ENCODE measurements at regions not wholly inside any gene's neighbourhood (a gene's known extent, or its start where the extent isn't known, plus 50 kb on each side); places are given as distances from the start of the nearest gene placed in this dataset.

- DNase-seq, result no peak
Measured at GRCh38 chr1:4090976-4091660, 191.0 kb upstream of the C1orf174 start.

GRCh38 chr1:4091996-4092395 is 191.9 kb upstream of the C1orf174 start:
- DNase-seq, result no peak

GRCh38 chr1:4093856-4094565 is 193.9 kb upstream of the C1orf174 start:
- DNase-seq, result no peak

DNA sequence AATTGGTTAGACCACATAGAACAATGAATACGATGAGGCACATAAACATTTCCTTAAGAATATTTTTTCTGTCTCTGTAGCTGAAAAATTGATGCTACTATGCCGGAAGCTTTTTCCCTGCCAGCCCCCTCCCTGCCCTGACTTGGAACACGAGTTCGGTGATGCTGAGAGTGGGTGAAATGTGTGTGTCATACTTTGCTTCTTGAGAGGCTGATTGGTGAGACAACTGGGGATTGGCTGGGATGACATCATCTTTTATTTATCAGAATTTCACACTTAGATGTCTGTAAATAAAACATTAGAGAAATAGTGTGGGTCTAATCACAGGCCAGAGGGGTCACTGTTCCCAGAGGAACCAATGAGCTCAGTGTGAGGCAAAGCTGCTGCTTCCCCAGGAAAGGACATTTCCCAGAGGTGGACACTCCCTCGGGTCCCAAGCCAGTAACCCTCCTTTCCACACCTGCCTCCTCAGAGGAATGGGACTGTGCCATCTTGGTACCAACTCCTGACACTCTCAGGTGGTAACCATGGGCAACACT is 195.4 kb upstream of the C1orf174 start:
- no peak for DNase-seq

DNA sequence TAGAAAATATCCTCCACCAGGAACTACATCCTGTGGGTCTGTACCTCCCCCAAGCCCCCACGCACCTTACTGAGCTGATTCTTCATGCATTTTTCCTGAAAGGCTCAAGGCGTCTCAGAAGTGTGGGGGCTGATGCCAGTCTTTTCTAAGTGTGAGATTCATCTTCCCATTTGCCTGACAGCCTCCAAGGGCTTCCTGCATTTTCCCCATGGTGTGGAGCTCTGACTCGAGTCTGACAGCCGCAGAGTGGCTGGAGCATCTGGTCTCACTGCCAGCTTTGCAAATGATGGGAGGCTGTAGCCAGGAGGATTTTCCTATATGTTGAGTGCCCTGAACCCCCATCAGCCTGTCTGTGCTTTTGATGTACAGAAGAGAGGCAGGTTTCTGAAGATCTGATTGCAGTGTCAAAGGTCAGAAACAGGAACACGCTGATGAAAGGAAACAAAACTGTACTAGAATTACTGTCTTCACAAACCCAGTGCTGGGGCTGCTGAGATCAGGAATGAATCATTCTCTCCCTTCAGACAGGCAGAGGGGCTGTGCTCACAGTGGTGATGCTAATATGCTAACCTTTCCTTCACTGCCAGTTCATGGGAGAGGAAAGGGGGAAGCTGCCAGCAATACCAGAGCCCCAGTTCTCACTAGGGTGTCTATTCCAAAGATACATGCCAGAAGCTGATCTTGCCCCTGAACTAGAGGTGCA is 201.5 kb upstream of the C1orf174 start:
- DNase-seq, result peak; percentile 8

GRCh38 chr1:4105300-4105880 is 205.3 kb upstream of the C1orf174 start:
- DNase-seq, result no peak

DNA sequence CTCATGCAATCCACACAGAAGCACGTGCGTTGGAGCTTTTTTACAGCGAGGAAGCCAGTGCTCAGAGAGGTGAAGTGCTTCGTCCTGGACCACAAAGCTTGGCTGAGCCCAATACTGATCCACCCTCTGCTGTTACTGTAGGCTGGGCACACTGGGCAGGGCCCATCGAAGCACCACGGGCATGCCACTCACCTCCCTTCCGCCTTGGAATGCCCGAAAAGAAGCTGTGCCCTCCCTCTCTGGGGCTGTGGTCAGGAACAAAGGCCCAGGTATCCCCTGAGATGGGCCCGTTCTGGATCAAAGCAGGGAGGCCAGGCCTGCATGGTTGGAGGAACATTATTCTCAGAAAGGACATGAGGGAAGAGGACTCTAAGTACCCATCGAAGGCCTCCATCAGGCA is 206.7 kb upstream of the C1orf174 start:
- DNase-seq, result no peak

DNA sequence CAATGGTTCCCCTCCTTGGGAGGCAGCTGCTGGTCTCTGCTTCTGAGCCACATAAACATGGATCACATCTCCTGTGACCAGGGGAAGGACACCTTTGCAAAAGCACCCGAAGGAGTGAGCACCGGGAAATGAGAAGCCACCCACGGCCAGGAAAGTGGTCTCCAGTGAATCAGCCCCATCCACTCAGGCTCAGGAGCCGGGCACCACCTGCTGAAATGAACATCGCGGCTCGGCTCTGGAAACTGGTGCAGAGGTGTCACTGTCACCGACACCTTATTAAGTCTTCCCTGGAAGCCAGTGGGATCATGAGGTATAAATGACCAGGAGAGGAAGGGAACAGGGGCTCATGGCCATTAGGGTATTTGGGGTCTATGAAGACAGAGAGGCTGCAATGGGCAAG is 207.2 kb upstream of the C1orf174 start:
- DNase-seq, result no peak

GRCh38 chr1:4108331-4108730 is 208.3 kb upstream of the C1orf174 start:
- no peak for DNase-seq

DNA sequence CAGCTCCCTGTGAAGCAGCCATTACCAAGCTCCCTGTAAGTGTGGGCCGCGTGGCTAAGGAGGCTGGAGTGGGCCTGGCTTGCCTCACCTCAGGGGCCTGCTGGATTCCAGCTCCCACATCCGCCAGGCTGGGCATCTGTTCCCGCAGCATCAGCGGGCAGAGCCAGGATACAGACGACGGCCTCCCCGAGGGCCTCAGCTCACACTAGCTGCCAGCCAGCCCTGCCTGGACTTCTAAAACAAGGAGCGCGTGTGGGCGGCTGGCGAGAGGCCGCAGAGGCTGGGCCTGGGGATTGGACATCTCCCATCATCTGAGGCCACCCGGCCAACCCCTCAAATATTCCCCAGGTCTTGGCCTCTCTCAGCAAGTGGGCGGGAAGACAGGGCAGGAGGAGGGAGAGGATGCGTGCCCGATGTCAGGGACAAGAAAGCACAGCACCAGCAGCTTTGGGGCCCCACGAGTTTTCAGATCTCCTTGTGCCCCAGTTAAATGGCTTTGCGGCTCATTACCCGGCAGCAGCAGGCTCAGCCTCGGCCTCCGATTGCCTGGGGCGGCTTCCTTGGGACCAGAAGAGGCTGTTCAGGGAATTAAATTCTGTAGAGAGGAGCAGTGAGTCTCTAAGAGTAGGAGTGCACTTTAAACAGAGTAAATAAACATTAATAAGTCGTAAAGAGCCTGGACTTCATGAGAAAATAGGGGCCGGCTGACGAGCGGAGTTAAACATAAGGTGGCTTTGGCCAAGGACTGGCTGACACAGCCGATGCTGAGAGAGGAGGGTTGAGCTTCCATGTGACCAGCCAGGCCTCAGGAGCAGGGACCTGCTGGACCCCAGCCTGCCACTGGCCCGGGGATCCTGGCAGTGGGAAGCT is 208.9 kb upstream of the C1orf174 start:
- no peak for DNase-seq

DNA sequence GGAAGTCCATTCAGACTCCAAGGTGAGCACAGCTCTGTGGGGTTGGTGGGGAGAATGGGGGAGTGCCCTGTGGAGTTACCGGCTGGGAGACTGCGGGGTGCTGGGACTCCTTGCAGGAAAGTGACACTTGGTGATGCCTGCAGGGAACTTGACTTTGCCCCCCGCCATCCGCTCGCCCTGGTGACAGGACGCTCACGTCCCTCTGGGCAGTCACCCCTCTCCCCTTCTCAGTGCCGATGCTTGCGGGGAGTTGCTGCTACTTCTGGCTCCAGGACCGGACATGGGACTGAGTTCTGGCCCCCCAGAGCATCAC is 209.5 kb upstream of the C1orf174 start:
- no peak for DNase-seq

- no peak for DNase-seq
Measured at GRCh38 chr1:4110888-4111287, 210.8 kb upstream of the C1orf174 start.

GRCh38 chr1:4113897-4114296 is 213.8 kb upstream of the C1orf174 start:
- no peak for DNase-seq

DNA sequence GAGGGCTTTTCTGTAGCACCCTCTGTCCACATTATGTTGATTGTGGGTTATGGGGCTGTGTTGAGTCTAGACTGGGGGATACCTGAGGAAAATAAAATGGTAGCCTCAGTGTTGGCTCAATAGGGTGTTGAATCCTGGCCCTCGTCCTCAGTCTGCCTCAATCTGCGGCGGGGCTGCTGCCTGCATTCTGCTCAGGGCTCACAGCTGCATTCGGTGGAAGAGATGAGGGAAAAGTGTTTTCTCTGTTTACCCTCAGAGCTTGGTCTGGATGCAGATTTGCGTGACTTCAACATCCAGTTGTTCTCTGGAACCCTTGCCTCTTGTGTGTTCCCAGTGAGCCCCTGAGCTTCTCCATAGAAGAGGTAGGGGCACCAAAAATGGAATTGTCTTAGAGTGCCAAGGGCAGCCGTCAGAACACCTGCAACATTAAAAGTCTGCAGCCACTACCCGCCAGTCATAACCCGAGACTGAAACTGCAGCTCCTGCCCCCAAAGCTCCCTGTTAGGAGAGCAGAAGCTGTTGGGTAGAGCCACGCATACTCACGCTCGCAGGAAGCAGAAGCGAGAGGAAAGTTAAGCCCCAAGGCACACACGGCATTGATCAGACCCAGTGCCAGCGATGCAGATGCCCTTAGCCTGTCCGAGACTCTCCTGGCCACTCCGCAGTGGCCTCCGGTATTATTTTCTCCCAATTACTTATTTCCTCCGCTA is 215.3 kb upstream of the C1orf174 start:
- DNase-seq, result no peak

- no peak for DNase-seq
Measured at GRCh38 chr1:4117196-4117595, 217.1 kb upstream of the C1orf174 start.

- DNase-seq, result no peak
Measured at GRCh38 chr1:4118746-4119515, 218.9 kb upstream of the C1orf174 start.

- no peak for DNase-seq
Measured at GRCh38 chr1:4119516-4120220, 219.6 kb upstream of the C1orf174 start.

DNA sequence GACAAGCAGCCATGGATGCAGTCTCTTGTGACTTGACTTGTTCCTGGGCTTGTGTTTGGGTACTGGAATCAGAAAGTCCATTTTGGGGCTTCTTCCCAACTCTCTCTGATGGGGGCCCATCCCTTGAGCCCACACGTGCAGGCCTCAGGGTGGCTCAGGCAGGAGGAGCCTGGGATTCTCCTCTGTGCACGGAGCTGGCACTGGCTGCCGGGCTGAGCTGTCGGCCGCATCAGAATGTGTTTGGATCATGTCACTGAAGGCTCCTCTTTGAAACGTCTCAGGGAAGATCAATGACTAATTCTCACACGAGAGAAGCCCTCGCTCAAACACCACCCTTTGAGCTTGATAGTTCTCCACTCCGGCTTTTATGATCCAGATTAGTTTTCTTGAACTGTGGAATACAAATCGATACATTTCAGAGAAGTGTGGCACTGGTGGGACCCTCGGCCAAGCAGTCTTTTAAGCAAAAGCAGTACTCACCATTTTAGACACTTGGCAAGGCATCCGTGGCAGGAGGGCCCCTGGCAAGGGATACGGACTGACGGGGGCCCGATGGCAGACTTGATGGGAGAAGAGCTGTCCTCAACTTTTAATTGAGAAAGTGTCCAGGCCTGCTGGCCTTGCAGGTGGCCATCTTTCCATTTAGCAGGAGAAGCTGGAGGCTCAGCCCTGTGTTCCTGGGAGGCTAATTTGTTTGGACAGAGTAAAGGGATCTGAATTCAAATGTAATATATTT is 220.7 kb upstream of the C1orf174 start:
- DNase-seq, result no peak

DNA sequence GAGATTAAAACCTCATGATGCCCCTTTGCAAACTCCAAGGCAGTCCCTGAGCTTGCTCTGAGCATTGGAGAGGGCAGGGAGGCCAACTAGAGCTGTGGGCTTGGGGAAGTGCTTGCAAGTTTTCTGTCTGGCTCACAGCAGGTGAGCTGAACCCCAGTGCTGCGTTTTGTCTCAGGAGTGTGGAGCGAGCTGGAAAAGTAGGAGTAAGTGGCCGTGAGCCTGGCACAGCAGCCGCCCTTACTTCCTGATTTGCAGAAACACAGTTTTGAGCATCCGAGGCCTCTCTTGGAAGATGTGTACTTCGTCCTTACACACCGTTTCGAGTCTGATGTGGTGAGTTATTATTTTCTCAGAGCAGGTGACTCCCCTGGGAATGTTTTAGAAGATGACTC is 221.2 kb upstream of the C1orf174 start:
- no peak for DNase-seq
